Right atrium auricular region (tissue), 2 donors: ENCODE measurements at regions not wholly inside any gene's neighbourhood (a gene's known extent, or its start where the extent isn't known, plus 50 kb on each side); places are given as distances from the start of the nearest gene placed in this dataset.

Experiments used
- DNase-seq: peaks from one replicate; pipeline ENCODE4 v3.0.0-alpha.2; 2019; ENCODE audit warnings: low spot score
- H3K27ac ChIP-seq, 2 donors: fragments of 200-600 bp; sonication (generic); 1 replicate in 1 of 2; 2 replicates in 1 of 2; pipeline ENCODE4 v1.5.1; 2016 to 2019
- H3K27me3 ChIP-seq, 2 donors: fragments of 200-600 bp; sonication (generic); one replicate each; pipeline versions ENCODE4 v1.5.1 to v1.6.0; 2017 to 2019
- H3K36me3 ChIP-seq: fragments of 200-600 bp; sonication (generic); one replicate; pipeline ENCODE4 v1.5.1; 2016
- H3K4me1 ChIP-seq, 2 donors: fragments of 200-600 bp; sonication (generic); one replicate each; pipeline versions ENCODE4 v1.5.1 to v1.6.0; 2017 to 2019
- H3K4me3 ChIP-seq, 2 donors: fragments of 200-600 bp; sonication (generic); 1 replicate in 1 of 2; 2 replicates in 1 of 2; pipeline ENCODE4 v1.5.1; 2017 to 2019; ENCODE audit warnings: mild to moderate bottlenecking in 1 of 2, moderate library complexity in 1 of 2
- H3K9me3 ChIP-seq, 2 donors: fragments of 200-600 bp; sonication (generic); one replicate each; pipeline ENCODE4 v1.5.1; 2019
- CTCF ChIP-seq, 2 donors: fragments of 200-600 bp; sonication (generic); IDR thresholded peaks; one replicate each; pipeline ENCODE4 v1.5.1; 2019; ENCODE audit warnings: antibody characterized with exemption in 2 of 2

GRCh38 chr14:98109326-98109725, 1162.7 kb downstream of the BCL11B start:
- DNase-seq, result no peak
- H3K4me1 ChIP-seq, result no peaks in the 10 kb centered on the region

GRCh38 chr14:98112194-98112780, 1159.7 kb downstream of the BCL11B start:
- no peak for DNase-seq
- H3K9me3 ChIP-seq, result no peaks in the 10 kb centered on the region

More at GRCh38 chr14:98109326-98109725, 1162.7 kb downstream of the BCL11B start:
- H3K36me3 ChIP-seq, result no peaks in the 10 kb centered on the region
- no peak for TF ChIP-seq CTCF (IDR thresholded peaks at IDR 0.05)
- no peaks in the 10 kb centered on the region for H3K27me3 ChIP-seq
- no peaks in the 10 kb centered on the region for H3K9me3 ChIP-seq
- no peak overlapping the region for H3K27ac ChIP-seq
- H3K4me3 ChIP-seq, result no peak overlapping the region

GRCh38 chr14:98114122-98114895, 1157.7 kb downstream of the BCL11B start:
- TF ChIP-seq CTCF (IDR thresholded peaks at IDR 0.05), result no peak
- Histone ChIP-seq H3K4me3 (no peak overlapping the region), H3K27ac (no peak overlapping the region), H3K27me3 (no peaks in the 10 kb centered on the region), H3K4me1 (no peaks in the 10 kb centered on the region), H3K9me3 (no peaks in the 10 kb centered on the region), H3K36me3 (no peaks in the 10 kb centered on the region)
- DNase-seq, result no peak

More at GRCh38 chr14:98112194-98112780, 1159.7 kb downstream of the BCL11B start:
- no peak for TF ChIP-seq CTCF (IDR thresholded peaks at IDR 0.05)
- H3K4me3 ChIP-seq, result no peak overlapping the region
- H3K27ac ChIP-seq, result no peak overlapping the region
- H3K36me3 ChIP-seq, result no peaks in the 10 kb centered on the region
- no peaks in the 10 kb centered on the region for H3K4me1 ChIP-seq
- H3K27me3 ChIP-seq, result no peaks in the 10 kb centered on the region

GRCh38 chr14:98114946-98115345, 1157.1 kb downstream of the BCL11B start:
- Histone ChIP-seq H3K27ac (no peak overlapping the region), H3K4me3 (no peak overlapping the region), H3K4me1 (no peaks in the 10 kb centered on the region), H3K36me3 (no peaks in the 10 kb centered on the region), H3K27me3 (no peaks in the 10 kb centered on the region), H3K9me3 (no peaks in the 10 kb centered on the region)
- no peak for TF ChIP-seq CTCF (IDR thresholded peaks at IDR 0.05)
- DNase-seq, result no peak

- no peak for DNase-seq
- no peak for TF ChIP-seq CTCF (IDR thresholded peaks at IDR 0.05)
- no peaks in the 10 kb centered on the region for H3K36me3 ChIP-seq
- H3K9me3 ChIP-seq, result no peaks in the 10 kb centered on the region
- no peaks in the 10 kb centered on the region for H3K4me1 ChIP-seq
- no peak overlapping the region for H3K4me3 ChIP-seq
- H3K27me3 ChIP-seq, result no peaks in the 10 kb centered on the region
- H3K27ac ChIP-seq, result no peak overlapping the region
These were observed 1153.2 kb downstream of the BCL11B start for GRCh38 chr14:98118749-98119148.
